Nephron (organoid): ENCODE measurements at regions not wholly inside any gene's neighbourhood (a gene's known extent, or its start where the extent isn't known, plus 50 kb on each side); places are given as distances from the start of the nearest gene placed in this dataset.
"Not testable (repeated sequence)": the region's sequence is repeated elsewhere in the genome, so short reads cannot be mapped to it uniquely, and the experiment has no call there.

Experiments
- H3K27ac Mint-ChIP-seq, 3 experiments: 2 replicates each; pipeline ENCODE4 v1.8.0; 2020; ENCODE audit warnings: mixed read lengths in 3 of 3, mild to moderate bottlenecking in 2 of 3, moderate library complexity in 1 of 3
- H3K27me3 Mint-ChIP-seq: 2 replicates; pipeline ENCODE4 v1.8.0; 2021; ENCODE audit warnings: low read depth, mild to moderate bottlenecking, moderate library complexity, mixed read lengths
- H3K36me3 Mint-ChIP-seq: 2 replicates; pipeline ENCODE4 v1.8.0; 2020; ENCODE audit warnings: low read depth, mixed read lengths
- H3K4me1 Mint-ChIP-seq: 2 replicates; pipeline ENCODE4 v1.8.0; 2020; ENCODE audit warnings: mixed read lengths
- H3K4me3 Mint-ChIP-seq, 3 experiments: 2 replicates each; pipeline ENCODE4 v1.8.0; 2020; ENCODE audit warnings: mild to moderate bottlenecking in 3 of 3, mixed read lengths in 3 of 3, moderate library complexity in 2 of 3
- H3K9me3 Mint-ChIP-seq: 2 replicates; pipeline ENCODE4 v1.8.0; 2020; ENCODE audit warnings: mixed read lengths
- TF ChIP-seq, protein P1 (sequence below), 3 experiments: fragments of 200-600 bp; sonication (generic); IDR thresholded peaks; one replicate each; pipeline ENCODE4 v1.5.0; 2021; ENCODE audit warnings: antibody characterized with exemption in 3 of 3; ENCODE audit not compliant: unreplicated experiment in 3 of 3

- no peak overlapping the region for H3K4me3 Mint-ChIP-seq
- H3K36me3 Mint-ChIP-seq: no peaks in the 10 kb centered on the region
- H3K4me1 Mint-ChIP-seq: no peaks in the 10 kb centered on the region
- peaks cover 3% of the 10 kb centered on the region for H3K27me3 Mint-ChIP-seq
- no peaks in the 10 kb centered on the region for H3K9me3 Mint-ChIP-seq
- TF ChIP-seq, protein P1, sequence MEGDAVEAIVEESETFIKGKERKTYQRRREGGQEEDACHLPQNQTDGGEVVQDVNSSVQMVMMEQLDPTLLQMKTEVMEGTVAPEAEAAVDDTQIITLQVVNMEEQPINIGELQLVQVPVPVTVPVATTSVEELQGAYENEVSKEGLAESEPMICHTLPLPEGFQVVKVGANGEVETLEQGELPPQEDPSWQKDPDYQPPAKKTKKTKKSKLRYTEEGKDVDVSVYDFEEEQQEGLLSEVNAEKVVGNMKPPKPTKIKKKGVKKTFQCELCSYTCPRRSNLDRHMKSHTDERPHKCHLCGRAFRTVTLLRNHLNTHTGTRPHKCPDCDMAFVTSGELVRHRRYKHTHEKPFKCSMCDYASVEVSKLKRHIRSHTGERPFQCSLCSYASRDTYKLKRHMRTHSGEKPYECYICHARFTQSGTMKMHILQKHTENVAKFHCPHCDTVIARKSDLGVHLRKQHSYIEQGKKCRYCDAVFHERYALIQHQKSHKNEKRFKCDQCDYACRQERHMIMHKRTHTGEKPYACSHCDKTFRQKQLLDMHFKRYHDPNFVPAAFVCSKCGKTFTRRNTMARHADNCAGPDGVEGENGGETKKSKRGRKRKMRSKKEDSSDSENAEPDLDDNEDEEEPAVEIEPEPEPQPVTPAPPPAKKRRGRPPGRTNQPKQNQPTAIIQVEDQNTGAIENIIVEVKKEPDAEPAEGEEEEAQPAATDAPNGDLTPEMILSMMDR (IDR thresholded peaks at IDR 0.05; ENCODE audit: unreplicated experiment in 3 of 3): no peak
- H3K27ac Mint-ChIP-seq: no peak overlapping the region
Measured at GRCh38 chr6:82442061-82442719, 78.6 kb downstream of the TPBG start.

GRCh38 chr6:82458147-82458546 lies 94.5 kb downstream of the TPBG start:
- H3K36me3 Mint-ChIP-seq: no peaks in the 10 kb centered on the region
- TF ChIP-seq, protein P1 (IDR thresholded peaks at IDR 0.05; ENCODE audit: unreplicated experiment in 3 of 3): no peak
- no peaks in the 10 kb centered on the region for H3K27me3 Mint-ChIP-seq
- peaks cover 24% of the 10 kb centered on the region for H3K9me3 Mint-ChIP-seq
- no peak overlapping the region for H3K27ac Mint-ChIP-seq
- H3K4me3 Mint-ChIP-seq: no peak overlapping the region
- no peaks in the 10 kb centered on the region for H3K4me1 Mint-ChIP-seq

DNA sequence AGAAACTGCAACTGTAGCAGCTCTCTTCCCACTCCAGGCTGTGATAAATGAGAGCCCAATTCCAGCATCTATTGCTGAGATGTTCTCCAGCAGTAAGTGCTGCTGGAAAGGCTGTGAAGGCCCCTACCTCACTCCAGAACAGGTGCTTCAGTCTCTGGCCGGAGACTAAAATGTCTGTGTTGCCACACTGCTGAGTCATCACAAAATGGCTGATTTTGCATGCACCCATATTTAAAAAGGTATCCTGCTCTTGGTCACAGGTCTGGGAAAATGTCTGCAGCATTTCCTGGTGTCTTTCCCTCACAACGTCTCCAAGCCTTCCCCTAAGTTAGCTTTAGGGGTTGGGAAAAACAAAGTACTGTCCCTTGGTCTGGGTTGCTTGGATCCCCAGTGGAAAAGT lies 95.1 kb downstream of the TPBG start:
- peaks cover 24% of the 10 kb centered on the region for H3K9me3 Mint-ChIP-seq
- no peaks in the 10 kb centered on the region for H3K36me3 Mint-ChIP-seq
- no peaks in the 10 kb centered on the region for H3K27me3 Mint-ChIP-seq
- H3K4me3 Mint-ChIP-seq: no peak overlapping the region
- no peak overlapping the region for H3K27ac Mint-ChIP-seq
- TF ChIP-seq, protein P1 (IDR thresholded peaks at IDR 0.05; ENCODE audit: unreplicated experiment in 3 of 3): no peak
- H3K4me1 Mint-ChIP-seq: no peaks in the 10 kb centered on the region

GRCh38 chr6:82461536-82461935 lies 97.9 kb downstream of the TPBG start:
- no peaks in the 10 kb centered on the region for H3K36me3 Mint-ChIP-seq
- H3K4me3 Mint-ChIP-seq: no peak overlapping the region

GRCh38 chr6:82467338-82467737 lies 103.7 kb downstream of the TPBG start:
- Mint-ChIP-seq H3K4me3 (no peak overlapping the region), H3K27ac (no peak overlapping the region)
- TF ChIP-seq, protein P1 (IDR thresholded peaks at IDR 0.05; ENCODE audit: unreplicated experiment in 3 of 3): no peak

More at GRCh38 chr6:82461536-82461935, 97.9 kb downstream of the TPBG start:
- H3K27ac Mint-ChIP-seq: no peak overlapping the region
- TF ChIP-seq, protein P1 (IDR thresholded peaks at IDR 0.05; ENCODE audit: unreplicated experiment in 3 of 3): no peak
- H3K4me1 Mint-ChIP-seq: no peaks in the 10 kb centered on the region
- no peaks in the 10 kb centered on the region for H3K27me3 Mint-ChIP-seq
- peaks cover 13% of the 10 kb centered on the region for H3K9me3 Mint-ChIP-seq

GRCh38 chr6:82470123-82470522 lies 106.5 kb downstream of the TPBG start:
- peaks cover 31% of the 10 kb centered on the region for H3K9me3 Mint-ChIP-seq
- H3K27me3 Mint-ChIP-seq, H3K36me3 Mint-ChIP-seq: not testable (repeated sequence)

More at GRCh38 chr6:82467338-82467737, 103.7 kb downstream of the TPBG start:
- no peaks in the 10 kb centered on the region for H3K27me3 Mint-ChIP-seq
- H3K9me3 Mint-ChIP-seq: peaks cover 31% of the 10 kb centered on the region
- H3K4me1 Mint-ChIP-seq: no peaks in the 10 kb centered on the region
- H3K36me3 Mint-ChIP-seq: peaks cover 7% of the 10 kb centered on the region

GRCh38 chr6:82475106-82475505 lies 111.5 kb downstream of the TPBG start:
- H3K4me1 Mint-ChIP-seq, H3K9me3 Mint-ChIP-seq, H3K27me3 Mint-ChIP-seq, H3K36me3 Mint-ChIP-seq, H3K4me3 Mint-ChIP-seq, H3K27ac Mint-ChIP-seq: not testable (repeated sequence)

More at GRCh38 chr6:82470123-82470522, 106.5 kb downstream of the TPBG start:
- not testable (repeated sequence) for H3K4me3 Mint-ChIP-seq, H3K27ac Mint-ChIP-seq, H3K4me1 Mint-ChIP-seq
